Tibial nerve (tissue), 4 donors: ENCODE measurements at regions not wholly inside any gene's neighbourhood (a gene's known extent, or its start where the extent isn't known, plus 50 kb on each side); places are given as distances from the start of the nearest gene placed in this dataset.
A peak's percentile ranks its signal among the peaks of the same experiment; 100 is the strongest.

Experiments
- DNase-seq, 2 donors: peaks; one replicate each; pipeline ENCODE4 v3.0.0-alpha.2; 2019; ENCODE audit warnings: low spot score in 2 of 2
- H3K27ac ChIP-seq, 4 donors: fragments of 200-600 bp; sonication (generic) in 3 of 4; one replicate each; pipeline ENCODE4 v1.5.1; 2017 to 2019; ENCODE audit warnings: mild to moderate bottlenecking in 1 of 4
- H3K27me3 ChIP-seq, 2 donors: fragments of 200-600 bp; sonication (generic) in 1 of 2; one replicate each; pipeline versions ENCODE4 v1.5.1 to v1.6.0; 2017 to 2019
- H3K36me3 ChIP-seq, 3 donors: fragments of 200-600 bp; sonication (generic); one replicate each; pipeline ENCODE4 v1.5.1; 2018 to 2019
- H3K4me1 ChIP-seq, 4 donors: fragments of 200-600 bp; sonication (generic) in 3 of 4; one replicate each; pipeline ENCODE4 v1.5.1; 2017 to 2019
- H3K4me3 ChIP-seq, 4 donors: fragments of 200-600 bp; sonication (generic) in 3 of 4; one replicate each; pipeline ENCODE4 v1.5.1; 2017 to 2019; ENCODE audit warnings: mild to moderate bottlenecking in 1 of 4, moderate library complexity in 1 of 4
- H3K9me3 ChIP-seq, 4 donors: fragments of 200-600 bp; sonication (generic) in 3 of 4; one replicate each; pipeline ENCODE4 v1.5.1; 2017 to 2019
- EP300 ChIP-seq, 2 donors: sonication (generic); formaldehyde crosslinking; IDR thresholded peaks; one replicate each; pipeline ENCODE4 v1.6.1; 2017; ENCODE audit warnings: antibody characterized with exemption in 2 of 2, mild to moderate bottlenecking in 1 of 2
- POLR2A ChIP-seq, 2 donors: fragments of 450-650 bp; IDR thresholded peaks; one replicate each; pipeline ENCODE4 v1.6.1; 2017; ENCODE audit warnings: antibody characterized with exemption in 2 of 2, mild to moderate bottlenecking in 2 of 2, moderate library complexity in 2 of 2
- WGBS, 2 donors: methylation state at CpG; one replicate each; pipeline ENCODE4 v1.1.5; 2018; 5-methylcytosine and 5-hydroxymethylcytosine counted together
- TF ChIP-seq, protein P1 (sequence below), 5 experiments: fragments of 200-600 bp in 3 of 5; fragments of 450-650 bp in 2 of 5; sonication (generic) in 3 of 5; IDR thresholded peaks; one replicate each; pipeline ENCODE4 v1.5.1; 2016 to 2019; ENCODE audit warnings: antibody characterized with exemption in 5 of 5, mild to moderate bottlenecking in 3 of 5, moderate library complexity in 2 of 5

DNA sequence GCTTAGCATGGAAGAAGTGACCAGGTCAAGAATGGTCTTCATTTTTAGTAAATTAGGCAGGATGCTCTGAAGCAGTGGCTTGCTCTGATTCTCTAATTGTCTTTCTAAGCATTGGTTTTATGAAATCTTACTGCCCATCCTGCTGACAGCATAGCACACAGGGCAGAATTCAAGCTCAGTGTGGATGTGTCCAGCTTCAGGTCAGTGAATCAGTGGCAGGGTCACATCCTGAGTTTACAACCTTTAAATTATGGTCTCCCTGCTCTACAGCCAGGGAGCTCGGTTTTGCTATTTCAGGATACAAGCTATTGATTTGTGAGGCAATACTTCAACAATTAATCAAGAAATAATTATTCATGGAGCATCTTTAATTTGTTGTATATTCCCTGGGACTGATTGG is 202.3 kb upstream of the RXFP2 start:
- no peak for DNase-seq

DNA sequence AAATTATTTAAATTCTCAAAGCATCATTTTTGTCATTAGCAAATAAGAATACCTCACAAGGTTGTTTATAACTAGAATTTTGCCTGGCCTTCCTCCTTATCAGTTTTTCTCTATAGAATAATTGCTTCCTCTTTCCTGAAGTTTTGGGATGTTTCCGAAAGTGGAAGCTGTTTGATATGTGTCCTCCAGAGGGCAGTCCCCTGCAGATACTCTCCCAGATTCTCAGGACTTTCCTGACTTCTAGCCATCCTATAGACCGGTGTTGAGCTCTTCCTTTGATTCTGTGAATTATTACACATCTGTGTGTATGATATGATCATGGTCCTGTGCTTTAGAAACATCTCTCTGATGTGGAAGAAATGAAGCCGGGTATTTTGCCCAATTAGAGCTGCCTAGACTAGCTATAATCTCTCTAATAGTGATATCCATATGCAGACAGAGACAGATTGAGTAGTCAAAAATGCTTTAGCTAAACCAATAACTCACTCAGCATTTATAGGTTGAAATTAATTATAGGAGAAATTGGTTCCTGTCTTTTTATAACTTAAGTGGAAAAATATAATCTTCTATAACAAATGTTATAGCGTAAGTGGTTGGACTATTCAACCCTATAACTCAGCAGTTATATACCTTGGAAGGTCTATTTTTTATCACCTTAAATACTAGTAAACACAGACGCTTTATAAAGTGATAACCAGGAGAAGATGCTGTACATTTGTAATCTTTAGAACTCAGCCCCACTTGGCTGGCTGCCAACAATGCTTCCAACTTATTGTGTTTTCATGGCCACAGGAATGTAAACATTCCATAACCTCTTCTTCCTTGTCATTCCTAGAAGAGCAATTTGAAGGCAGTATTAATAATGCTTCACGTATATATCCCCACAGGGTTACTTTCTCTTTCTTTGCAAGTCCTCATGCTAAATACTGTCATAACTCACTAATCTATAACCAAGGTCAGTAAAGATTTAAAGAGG is 201.0 kb upstream of the RXFP2 start:
- Histone ChIP-seq H3K4me3 (no peak overlapping the region), H3K9me3 (peaks cover 0 to under 1% (median 0%) of the 10 kb centered on the region in 4 donors), H3K36me3 (no peaks in the 10 kb centered on the region), H3K4me1 (no peaks in the 10 kb centered on the region), H3K27me3 (no peaks in the 10 kb centered on the region), H3K27ac (no peak overlapping the region)
- 41 to 42% methylated on average over 6 of the region's 6 CpGs for WGBS, 2 donors
- TF ChIP-seq POLR2A (IDR thresholded peaks at IDR 0.05): no peak
- TF ChIP-seq EP300 (IDR thresholded peaks at IDR 0.05): no peak
- TF ChIP-seq, protein P1, sequence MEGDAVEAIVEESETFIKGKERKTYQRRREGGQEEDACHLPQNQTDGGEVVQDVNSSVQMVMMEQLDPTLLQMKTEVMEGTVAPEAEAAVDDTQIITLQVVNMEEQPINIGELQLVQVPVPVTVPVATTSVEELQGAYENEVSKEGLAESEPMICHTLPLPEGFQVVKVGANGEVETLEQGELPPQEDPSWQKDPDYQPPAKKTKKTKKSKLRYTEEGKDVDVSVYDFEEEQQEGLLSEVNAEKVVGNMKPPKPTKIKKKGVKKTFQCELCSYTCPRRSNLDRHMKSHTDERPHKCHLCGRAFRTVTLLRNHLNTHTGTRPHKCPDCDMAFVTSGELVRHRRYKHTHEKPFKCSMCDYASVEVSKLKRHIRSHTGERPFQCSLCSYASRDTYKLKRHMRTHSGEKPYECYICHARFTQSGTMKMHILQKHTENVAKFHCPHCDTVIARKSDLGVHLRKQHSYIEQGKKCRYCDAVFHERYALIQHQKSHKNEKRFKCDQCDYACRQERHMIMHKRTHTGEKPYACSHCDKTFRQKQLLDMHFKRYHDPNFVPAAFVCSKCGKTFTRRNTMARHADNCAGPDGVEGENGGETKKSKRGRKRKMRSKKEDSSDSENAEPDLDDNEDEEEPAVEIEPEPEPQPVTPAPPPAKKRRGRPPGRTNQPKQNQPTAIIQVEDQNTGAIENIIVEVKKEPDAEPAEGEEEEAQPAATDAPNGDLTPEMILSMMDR (IDR thresholded peaks at IDR 0.05): peak in 3 of 5 experiments; percentile 17 to 28 (median 23)
- DNase-seq: no peak

More for the DNA sequence above, 202.3 kb upstream of the RXFP2 start:
- Histone ChIP-seq H3K4me1 (no peaks in the 10 kb centered on the region), H3K27ac (no peak overlapping the region), H3K36me3 (no peaks in the 10 kb centered on the region), H3K9me3 (peaks cover 0 to 3% (median 0%) of the 10 kb centered on the region in 4 donors), H3K27me3 (no peaks in the 10 kb centered on the region), H3K4me3 (no peak overlapping the region)
- TF ChIP-seq, protein P1 (IDR thresholded peaks at IDR 0.05): no peak
- TF ChIP-seq POLR2A (IDR thresholded peaks at IDR 0.05) (no peak), EP300 (IDR thresholded peaks at IDR 0.05) (no peak)
- 47 to 71% methylated on average over 1 of the region's 1 CpG for WGBS, 2 donors

DNA sequence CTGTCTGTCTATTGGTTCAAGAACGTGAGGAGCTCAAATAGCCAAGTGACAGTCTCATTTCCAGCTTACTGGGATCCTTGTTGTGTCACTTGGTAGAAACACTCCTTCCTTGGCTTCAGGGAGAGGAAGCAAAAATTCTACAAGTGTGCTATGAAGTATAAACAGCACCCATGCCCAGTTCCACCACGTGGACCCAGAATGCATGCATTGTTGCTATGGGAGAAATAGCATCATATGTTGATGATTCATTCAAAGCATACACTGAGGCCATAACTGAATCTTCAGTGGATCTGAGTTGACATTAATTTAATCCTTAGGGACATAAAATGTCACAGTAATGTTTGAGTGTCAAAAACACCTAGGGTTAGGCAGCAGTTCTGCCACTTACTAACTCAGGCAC is 199.0 kb upstream of the RXFP2 start:
- TF ChIP-seq EP300 (IDR thresholded peaks at IDR 0.05) (no peak), POLR2A (IDR thresholded peaks at IDR 0.05) (no peak)
- TF ChIP-seq, protein P1 (IDR thresholded peaks at IDR 0.05): no peak
- Histone ChIP-seq H3K4me1 (no peaks in the 10 kb centered on the region), H3K27me3 (no peaks in the 10 kb centered on the region), H3K9me3 (peaks cover 0 to 6% (median 0%) of the 10 kb centered on the region in 4 donors), H3K4me3 (no peak overlapping the region), H3K36me3 (no peaks in the 10 kb centered on the region), H3K27ac (no peak overlapping the region)
- no peak for DNase-seq
- 64 to 66% methylated on average over 2 of the region's 2 CpGs for WGBS, 2 donors

DNA sequence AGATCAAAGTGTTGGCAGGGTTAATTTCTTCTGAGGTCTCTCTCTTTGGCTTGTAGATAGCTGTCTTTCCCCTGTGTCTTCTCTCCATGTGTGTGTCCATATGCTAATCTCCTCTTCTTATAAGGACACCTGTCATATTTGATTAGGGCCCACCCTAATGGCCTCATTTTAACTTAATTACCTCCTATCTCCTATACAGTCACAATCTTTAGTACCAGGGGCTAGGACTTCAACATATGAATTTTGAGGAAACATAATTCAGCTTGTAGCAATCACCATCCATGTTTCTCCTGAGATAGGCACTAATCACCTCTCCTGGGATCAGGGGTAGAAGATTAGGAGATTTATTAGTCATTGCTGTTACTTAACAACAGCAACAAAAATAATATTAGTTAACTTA is 196.1 kb upstream of the RXFP2 start:
- no peak overlapping the region for H3K27ac ChIP-seq
- no peaks in the 10 kb centered on the region for H3K27me3 ChIP-seq
- H3K9me3 ChIP-seq: peaks cover 0 to 6% (median 0%) of the 10 kb centered on the region in 4 donors
- no peaks in the 10 kb centered on the region for H3K4me1 ChIP-seq
- TF ChIP-seq EP300 (IDR thresholded peaks at IDR 0.05) (no peak), POLR2A (IDR thresholded peaks at IDR 0.05) (no peak)
- TF ChIP-seq, protein P1 (IDR thresholded peaks at IDR 0.05): no peak
- no peaks in the 10 kb centered on the region for H3K36me3 ChIP-seq
- DNase-seq: no peak
- H3K4me3 ChIP-seq: no peak overlapping the region

DNA sequence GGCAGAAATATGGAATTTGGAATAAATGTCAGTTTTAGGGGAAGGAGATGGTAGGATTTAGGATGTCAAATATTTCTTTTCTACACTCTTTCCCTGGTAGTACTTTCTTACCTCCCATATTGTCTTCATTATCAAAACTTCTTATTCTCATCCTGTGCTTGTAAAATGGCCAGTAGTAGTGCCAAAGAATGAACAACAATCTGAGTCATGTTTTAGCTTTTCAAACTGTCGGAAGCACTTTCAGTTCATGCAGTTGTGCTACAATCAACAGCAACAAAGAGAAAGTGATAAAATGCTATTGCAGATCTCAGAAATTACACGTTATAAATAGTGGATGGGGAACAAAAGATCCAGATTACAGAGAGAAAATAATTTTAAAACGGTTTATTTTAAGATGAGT is 193.7 kb upstream of the RXFP2 start:
- TF ChIP-seq, protein P1 (IDR thresholded peaks at IDR 0.05): no peak
- no peak for TF ChIP-seq EP300 (IDR thresholded peaks at IDR 0.05)
- no peak for TF ChIP-seq POLR2A (IDR thresholded peaks at IDR 0.05)
- Histone ChIP-seq H3K36me3 (no peaks in the 10 kb centered on the region), H3K4me1 (no peaks in the 10 kb centered on the region), H3K9me3 (peaks cover 0 to 10% (median 0%) of the 10 kb centered on the region in 4 donors), H3K4me3 (no peak overlapping the region), H3K27me3 (no peaks in the 10 kb centered on the region), H3K27ac (no peak overlapping the region)
- DNase-seq: no peak
- WGBS, 2 donors: 19 to 27% methylated on average over 3 of the region's 3 CpGs
